ENCODE measurements at regions not wholly inside any gene's neighbourhood (a gene's known extent, or its start where the extent isn't known, plus 50 kb on each side); places are given as distances from the start of the nearest gene placed in this dataset.

- Histone ChIP-seq H4K91ac (replicated peaks; ENCODE audit: insufficient read length, low read length) (no peak overlapping the region), H3K23ac (ENCODE audit: insufficient read length) (no peak overlapping the region), H2BK20ac (ENCODE audit: low read length) (no peak overlapping the region), H3K4ac (replicated peaks; ENCODE audit: insufficient read length, low read depth, low read length) (no peak overlapping the region), H3K79me1 (ENCODE audit: low read depth, low read length) (no peaks in the 10 kb centered on the region), H3K14ac (ENCODE audit: insufficient read length) (no peak overlapping the region), H4K5ac (ENCODE audit: insufficient read length, low read depth, low read length) (no peak overlapping the region), H3K9me3 (ENCODE audit: insufficient read depth in 2 of 2, low read depth in 1 of 2, low read length in 1 of 2) (peaks cover 4 to 11% of the 10 kb centered on the region in 2 experiments; a peak in 3 of 4 replicates), H4K20me1 (replicated peaks in 1 of 2; ENCODE audit: control insufficient read depth in 1 of 2, insufficient read depth in 2 of 2, low read length in 2 of 2) (no peaks in the 10 kb centered on the region), H3K36me3 (ENCODE audit: control insufficient read depth in 2 of 4, insufficient read depth in 4 of 4, low read length in 3 of 4) (no peaks in the 10 kb centered on the region), H3K4me1 (replicated peaks in 1 of 4; ENCODE audit: control insufficient read depth in 3 of 4, insufficient read depth in 4 of 4, low read length in 3 of 4) (no peaks in the 10 kb centered on the region), H3K23me2 (ENCODE audit: low read depth, low read length) (no peaks in the 10 kb centered on the region), H2BK15ac (ENCODE audit: low read length) (no peak overlapping the region), H3K79me2 (ENCODE audit: control insufficient read depth in 1 of 2, insufficient read depth in 2 of 2, low read length in 2 of 2) (no peaks in the 10 kb centered on the region), H4K8ac (ENCODE audit: extremely low read depth, insufficient read depth, low read length) (no peak overlapping the region), H3K18ac (ENCODE audit: extremely low read depth, low read length) (no peak overlapping the region), H3K9ac (replicated peaks in 1 of 4; ENCODE audit: extremely low read depth in 1 of 4, low read depth in 3 of 4, low read length in 3 of 4) (no peak overlapping the region), H2AFZ (ENCODE audit: low read length) (no peak overlapping the region), H3K4me3 (ENCODE audit: extremely low read depth in 1 of 4, insufficient read depth in 2 of 4, low read depth in 3 of 4, low read length in 4 of 4) (no peak overlapping the region), H2AK5ac (ENCODE audit: low read depth, low read length) (no peak overlapping the region), H3K27ac (ENCODE audit: low read depth, low read length) (no peak overlapping the region), H3K27me3 (replicated peaks in 1 of 4; ENCODE audit: control insufficient read depth in 3 of 4, extremely low read depth in 1 of 4, insufficient read depth in 3 of 4, low read length in 3 of 4) (no peaks in the 10 kb centered on the region), H2BK12ac (ENCODE audit: low read depth, low read length) (no peak overlapping the region), H3K56ac (replicated peaks; ENCODE audit: insufficient read length, low read depth, low read length) (no peak overlapping the region), H2BK120ac (replicated peaks; ENCODE audit: low read depth, low read length) (no peak overlapping the region), H3K4me2 (ENCODE audit: insufficient read depth in 1 of 2, low read depth in 2 of 2, low read length in 2 of 2) (no peak overlapping the region), H2BK5ac (ENCODE audit: low read depth, low read length) (no peak overlapping the region)
- CTCF ChIA-PET (ENCODE audit: partially characterized antibody) = no interaction called here
- FAIRE-seq (no peak), DNase-seq (ENCODE audit: low read depth in 1 of 2, low spot score in 2 of 2) (no peak)
- 100% methylated on average over 1 of the region's 1 CpG; no CpG with 5 or more reads in 1 of the 2 experiments for WGBS, 2 experiments (ENCODE audit: extremely low coverage in 1 of 2, insufficient coverage in 1 of 2, insufficient read length in 1 of 2, insufficient replicate concordance in 2 of 2, low coverage in 1 of 2, low lambda C conversion rate in 2 of 2, missing lambda C conversion rate in 1 of 2)
- POLR2A ChIA-PET (ENCODE audit: partially characterized antibody) = no interaction called here
- no peak for TF ChIP-seq RAD21 (IDR thresholded peaks at IDR 0.05 in 1 of 2, conservative IDR thresholded peaks at IDR 0.05 in 1 of 2; ENCODE audit: low read depth in 2 of 2, low read length in 2 of 2)
- TF ChIP-seq ZNF274 (IDR thresholded peaks at IDR 0.05; ENCODE audit: borderline replicate concordance, extremely low read depth, low read length) = no peak
- TF ChIP-seq POU5F1 (IDR thresholded peaks at IDR 0.05; ENCODE audit: low read depth, low read length) = no peak
- TF ChIP-seq SRF (IDR thresholded peaks at IDR 0.05; ENCODE audit: low read depth, low read length) = no peak
- TF ChIP-seq ATF2 (IDR thresholded peaks at IDR 0.05; ENCODE audit: low read length) = no peak
- TF ChIP-seq POLR2A (IDR thresholded peaks at IDR 0.05; ENCODE audit: control extremely low read depth in 1 of 2, low read depth in 2 of 2, low read length in 2 of 2) = no peak
- TF ChIP-seq CBX5 (IDR thresholded peaks at IDR 0.05; ENCODE audit: low read depth, low read length) = no peak
- no peak for TF ChIP-seq E2F6 (IDR thresholded peaks at IDR 0.05)
- TF ChIP-seq SP1 (IDR thresholded peaks at IDR 0.05; ENCODE audit: low read depth, low read length) = no peak
- no peak for TF ChIP-seq BCL11A (IDR thresholded peaks at IDR 0.05; ENCODE audit: low read depth in 2 of 2, low read length in 2 of 2)
- no peak for TF ChIP-seq MAX (IDR thresholded peaks at IDR 0.05)
- no peak for TF ChIP-seq CHD2 (IDR thresholded peaks at IDR 0.05; ENCODE audit: low read length)
- TF ChIP-seq RBBP5 (IDR thresholded peaks at IDR 0.05; ENCODE audit: borderline replicate concordance, low read depth, low read length) = no peak
These were observed 400.5 kb upstream of the MAOA start for GRCh38 chrX:43255596-43255995.
